ENCODE measurements at regions not wholly inside any gene's neighbourhood (a gene's known extent, or its start where the extent isn't known, plus 50 kb on each side); places are given as distances from the start of the nearest gene placed in this dataset.

GRCh38 chr16:10305912-10306311 is 79.9 kb upstream of the ATF7IP2 start:
- TF ChIP-seq CTCF (IDR thresholded peaks at IDR 0.05) (no peak), ZFX (IDR thresholded peaks at IDR 0.05; ENCODE audit: borderline replicate concordance) (no peak)

Data from 22Rv1 (cell line).